Tibial nerve (tissue), 4 donors: ENCODE measurements at regions not wholly inside any gene's neighbourhood (a gene's known extent, or its start where the extent isn't known, plus 50 kb on each side); places are given as distances from the start of the nearest gene placed in this dataset.
A peak's percentile ranks its signal among the peaks of the same experiment; 100 is the strongest.

Experiments used
- DNase-seq, 2 donors: peaks; one replicate each; pipeline ENCODE4 v3.0.0-alpha.2; 2019; ENCODE audit warnings: low spot score in 2 of 2
- H3K27ac ChIP-seq, 4 donors: fragments of 200-600 bp; sonication (generic) in 3 of 4; one replicate each; pipeline ENCODE4 v1.5.1; 2017 to 2019; ENCODE audit warnings: mild to moderate bottlenecking in 1 of 4
- H3K27me3 ChIP-seq, 2 donors: fragments of 200-600 bp; sonication (generic) in 1 of 2; one replicate each; pipeline versions ENCODE4 v1.5.1 to v1.6.0; 2017 to 2019
- H3K36me3 ChIP-seq, 3 donors: fragments of 200-600 bp; sonication (generic); one replicate each; pipeline ENCODE4 v1.5.1; 2018 to 2019
- H3K4me1 ChIP-seq, 4 donors: fragments of 200-600 bp; sonication (generic) in 3 of 4; one replicate each; pipeline ENCODE4 v1.5.1; 2017 to 2019
- H3K4me3 ChIP-seq, 4 donors: fragments of 200-600 bp; sonication (generic) in 3 of 4; one replicate each; pipeline ENCODE4 v1.5.1; 2017 to 2019; ENCODE audit warnings: mild to moderate bottlenecking in 1 of 4, moderate library complexity in 1 of 4
- H3K9me3 ChIP-seq, 4 donors: fragments of 200-600 bp; sonication (generic) in 3 of 4; one replicate each; pipeline ENCODE4 v1.5.1; 2017 to 2019
- CTCF ChIP-seq, 5 experiments: fragments of 200-600 bp in 3 of 5; fragments of 450-650 bp in 2 of 5; sonication (generic) in 3 of 5; IDR thresholded peaks; one replicate each; pipeline ENCODE4 v1.5.1; 2016 to 2019; ENCODE audit warnings: antibody characterized with exemption in 5 of 5, mild to moderate bottlenecking in 3 of 5, moderate library complexity in 2 of 5
- EP300 ChIP-seq, 2 donors: sonication (generic); formaldehyde crosslinking; IDR thresholded peaks; one replicate each; pipeline ENCODE4 v1.6.1; 2017; ENCODE audit warnings: antibody characterized with exemption in 2 of 2, mild to moderate bottlenecking in 1 of 2
- POLR2A ChIP-seq, 2 donors: fragments of 450-650 bp; IDR thresholded peaks; one replicate each; pipeline ENCODE4 v1.6.1; 2017; ENCODE audit warnings: antibody characterized with exemption in 2 of 2, mild to moderate bottlenecking in 2 of 2, moderate library complexity in 2 of 2
- WGBS, 2 donors: methylation state at CpG; one replicate each; pipeline ENCODE4 v1.1.5; 2018; 5-methylcytosine and 5-hydroxymethylcytosine counted together

GRCh38 chr3:25145176-25145575 lies 282.9 kb upstream of the RARB start:
- H3K27ac ChIP-seq, result no peak overlapping the region

DNA sequence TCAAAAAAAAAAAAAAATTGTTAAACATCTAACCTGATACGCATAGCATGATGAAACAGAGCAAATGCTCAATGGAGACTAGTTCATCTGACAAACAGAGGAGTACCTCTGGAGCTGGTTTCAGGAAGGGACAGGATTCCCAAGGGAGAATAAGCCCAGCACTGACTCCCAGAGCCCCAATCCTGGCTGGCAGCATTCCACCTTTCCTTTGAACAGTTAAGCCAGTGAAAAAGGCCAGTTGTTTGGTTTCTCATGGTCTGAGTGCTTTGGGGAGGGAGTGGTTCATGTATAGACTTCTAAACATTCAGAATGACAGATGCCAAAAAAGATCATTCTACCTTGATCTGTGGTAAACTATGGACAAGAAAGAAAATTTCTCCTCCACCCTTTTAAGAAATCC lies 277.9 kb upstream of the RARB start:
- no peak overlapping the region for H3K27ac ChIP-seq
- peaks cover 0 to 5% (median 2%) of the 10 kb centered on the region in 4 donors for H3K4me1 ChIP-seq
- H3K27me3 ChIP-seq, result no peaks in the 10 kb centered on the region
- no peaks in the 10 kb centered on the region for H3K36me3 ChIP-seq
- H3K9me3 ChIP-seq, result no peaks in the 10 kb centered on the region
- H3K4me3 ChIP-seq, result no peak overlapping the region
- no peak for DNase-seq
- TF ChIP-seq CTCF (IDR thresholded peaks at IDR 0.05) (no peak), POLR2A (IDR thresholded peaks at IDR 0.05) (no peak), EP300 (IDR thresholded peaks at IDR 0.05) (no peak)
- 95% methylated on average over 1 of the region's 1 CpG for WGBS, 2 donors

More at GRCh38 chr3:25145176-25145575, 282.9 kb upstream of the RARB start:
- 64 to 73% methylated on average over 1 of the region's 1 CpG for WGBS, 2 donors
- H3K4me1 ChIP-seq, result no peaks in the 10 kb centered on the region
- peaks cover 0 to 1% (median 0%) of the 10 kb centered on the region in 4 donors for H3K9me3 ChIP-seq
- no peaks in the 10 kb centered on the region for H3K36me3 ChIP-seq
- H3K4me3 ChIP-seq, result no peak overlapping the region
- TF ChIP-seq CTCF (IDR thresholded peaks at IDR 0.05) (no peak), EP300 (IDR thresholded peaks at IDR 0.05) (no peak), POLR2A (IDR thresholded peaks at IDR 0.05) (no peak)
- no peak for DNase-seq
- no peaks in the 10 kb centered on the region for H3K27me3 ChIP-seq

GRCh38 chr3:25151281-25151902 lies 276.7 kb upstream of the RARB start:
- no peaks in the 10 kb centered on the region for H3K27me3 ChIP-seq
- no peaks in the 10 kb centered on the region for H3K36me3 ChIP-seq
- TF ChIP-seq CTCF (IDR thresholded peaks at IDR 0.05), result no peak
- TF ChIP-seq POLR2A (IDR thresholded peaks at IDR 0.05), result no peak
- no peak for TF ChIP-seq EP300 (IDR thresholded peaks at IDR 0.05)
- peaks cover 0 to 13% (median 4%) of the 10 kb centered on the region in 4 donors for H3K4me1 ChIP-seq
- peak overlapping the region in 1 of 4 donors; percentile 4 for H3K27ac ChIP-seq
- DNase-seq, result no peak
- H3K4me3 ChIP-seq, result peak overlapping the region in 2 of 4 donors; percentile 17 to 30
- no peaks in the 10 kb centered on the region for H3K9me3 ChIP-seq
- 16 to 20% methylated on average over 10 of the region's 10 CpGs for WGBS, 2 donors

DNA sequence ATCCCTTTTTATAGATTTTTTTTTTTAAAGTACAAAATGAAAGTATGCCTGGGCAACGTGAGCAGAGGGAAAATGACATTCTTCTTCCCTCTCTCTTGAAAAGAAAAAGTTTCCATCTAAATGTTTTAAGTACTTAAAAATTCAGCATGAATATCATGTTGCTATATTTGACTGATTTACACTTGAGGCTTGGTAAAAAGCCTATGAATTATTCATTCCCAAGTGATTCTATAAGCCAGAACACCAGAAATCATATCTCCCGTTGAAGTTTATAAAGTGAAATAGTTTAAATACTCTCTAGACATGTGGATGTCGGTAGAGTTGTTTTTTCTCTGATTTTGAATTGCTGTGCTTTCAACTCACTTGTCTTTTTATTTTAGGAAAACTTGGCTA lies 276.2 kb upstream of the RARB start:
- peak overlapping the region in 2 of 4 donors; percentile 17 to 30 for H3K4me3 ChIP-seq

More for the DNA sequence above, 276.2 kb upstream of the RARB start:
- no peak for TF ChIP-seq EP300 (IDR thresholded peaks at IDR 0.05)
- TF ChIP-seq CTCF (IDR thresholded peaks at IDR 0.05), result no peak
- TF ChIP-seq POLR2A (IDR thresholded peaks at IDR 0.05), result no peak
- no peaks in the 10 kb centered on the region for H3K9me3 ChIP-seq
- no peaks in the 10 kb centered on the region for H3K27me3 ChIP-seq
- DNase-seq, result no peak
- H3K36me3 ChIP-seq, result no peaks in the 10 kb centered on the region
- H3K4me1 ChIP-seq, result peaks cover 0 to 18% (median 6%) of the 10 kb centered on the region in 4 donors
- H3K27ac ChIP-seq, result peak overlapping the region in 2 of 4 donors; percentile 4 to 23
- WGBS, 2 donors, result 11 to 15% methylated on average over 3 of the region's 3 CpGs
